Fibroblast of lung (primary cell): ENCODE measurements at regions not wholly inside any gene's neighbourhood (a gene's known extent, or its start where the extent isn't known, plus 50 kb on each side); places are given as distances from the start of the nearest gene placed in this dataset.

Experiments used
- DNase-seq, 2 donors: peaks; one replicate each; pipeline versions ENCODE4 v3.0.0 to v3.0.0-alpha.2; 2010; ENCODE audit warnings: low read depth in 2 of 2
- H2AFZ ChIP-seq: 2 replicates; pipeline ENCODE4 v1.5.1; 2012; ENCODE audit warnings: low read length, control low read depth, inconsistent platforms
- H3K27ac ChIP-seq: 2 replicates; pipeline ENCODE4 v1.5.1; 2011; ENCODE audit warnings: low read length, control low read depth; ENCODE audit not compliant: insufficient read depth
- H3K27me3 ChIP-seq: 2 replicates; pipeline ENCODE4 v1.5.1; 2011; ENCODE audit warnings: mild to moderate bottlenecking, low read length; ENCODE audit not compliant: control insufficient read depth, insufficient read depth
- H3K36me3 ChIP-seq: 2 replicates; pipeline ENCODE4 v1.5.1; 2011; ENCODE audit warnings: low read length; ENCODE audit not compliant: control insufficient read depth, insufficient read depth
- H3K4me1 ChIP-seq: 2 replicates; pipeline ENCODE4 v1.5.1; 2011; ENCODE audit warnings: low read length; ENCODE audit not compliant: control insufficient read depth, insufficient read depth; ENCODE audit errors: extremely low read depth
- H3K4me2 ChIP-seq: 2 replicates; pipeline ENCODE4 v1.5.1; 2011; ENCODE audit warnings: low read length, control low read depth; ENCODE audit not compliant: insufficient read depth; ENCODE audit errors: extremely low read depth
- H3K4me3 ChIP-seq, 4 experiments: fragments of 200-600 bp in 1 of 4; sonication (generic) in 1 of 4; replicated peaks in 1 of 4; 2 replicates each; pipeline ENCODE4 v1.5.1; 2011 to 2016; ENCODE audit warnings: low read length in 4 of 4, low read depth in 3 of 4, mild to moderate bottlenecking in 3 of 4, control low read depth in 2 of 4, inconsistent platforms in 1 of 4, mixed read lengths in 1 of 4; ENCODE audit not compliant: insufficient read depth in 1 of 4; ENCODE audit errors: control extremely low read depth in 1 of 4
- H3K79me2 ChIP-seq: 2 replicates; pipeline ENCODE4 v1.5.1; 2012; ENCODE audit warnings: mild to moderate bottlenecking, low read length, inconsistent platforms; ENCODE audit not compliant: control insufficient read depth, insufficient read depth
- H3K9ac ChIP-seq: 2 replicates; pipeline ENCODE4 v1.5.1; 2011; ENCODE audit warnings: mild to moderate bottlenecking, low read length, control low read depth; ENCODE audit not compliant: insufficient read depth
- H3K9me3 ChIP-seq: 2 replicates; pipeline ENCODE4 v1.5.1; 2012; ENCODE audit warnings: low read depth, low read length; ENCODE audit not compliant: control insufficient read depth, insufficient read depth
- H4K20me1 ChIP-seq: 2 replicates; pipeline ENCODE4 v1.5.1; 2011; ENCODE audit warnings: low read length; ENCODE audit not compliant: control insufficient read depth, insufficient read depth; ENCODE audit errors: extremely low read depth
- EZH2 ChIP-seq: IDR thresholded peaks from 2 replicates; pipeline ENCODE4 v1.5.1; 2012; ENCODE audit warnings: low read length, control low read depth, mild to moderate bottlenecking; ENCODE audit errors: missing control alignments
- TF ChIP-seq, protein P1 (sequence below), 2 donors: IDR thresholded peaks in 1 of 2; conservative IDR thresholded peaks in 1 of 2; 1 replicate in 1 of 2; 2 replicates in 1 of 2; pipeline ENCODE4 v1.5.1; 2011 to 2012; ENCODE audit warnings: low read length in 2 of 2, control low read depth in 1 of 2, inconsistent platforms in 1 of 2, low read depth in 1 of 2, mild to moderate bottlenecking in 1 of 2

DNA sequence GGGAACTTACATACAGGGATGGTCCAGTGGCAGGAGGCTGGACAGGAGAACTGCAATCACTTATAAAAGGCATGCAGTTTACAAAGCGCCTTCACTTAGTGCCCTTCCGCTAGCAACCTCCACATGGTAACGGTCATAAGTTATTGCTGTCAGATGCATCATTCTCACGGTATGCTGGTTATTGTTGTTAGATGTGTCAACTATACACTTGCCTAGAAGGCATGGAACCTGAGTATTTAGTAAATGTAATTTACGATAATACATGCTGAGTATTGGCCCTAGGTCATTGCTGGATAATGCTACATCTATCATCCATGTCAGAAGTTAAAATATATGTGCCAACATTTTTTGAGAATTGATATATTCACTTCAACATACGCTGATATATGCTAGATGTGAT lies 155.1 kb upstream of the MBL2 start:
- no peak overlapping the region for H3K4me3 ChIP-seq
- TF ChIP-seq, protein P1, sequence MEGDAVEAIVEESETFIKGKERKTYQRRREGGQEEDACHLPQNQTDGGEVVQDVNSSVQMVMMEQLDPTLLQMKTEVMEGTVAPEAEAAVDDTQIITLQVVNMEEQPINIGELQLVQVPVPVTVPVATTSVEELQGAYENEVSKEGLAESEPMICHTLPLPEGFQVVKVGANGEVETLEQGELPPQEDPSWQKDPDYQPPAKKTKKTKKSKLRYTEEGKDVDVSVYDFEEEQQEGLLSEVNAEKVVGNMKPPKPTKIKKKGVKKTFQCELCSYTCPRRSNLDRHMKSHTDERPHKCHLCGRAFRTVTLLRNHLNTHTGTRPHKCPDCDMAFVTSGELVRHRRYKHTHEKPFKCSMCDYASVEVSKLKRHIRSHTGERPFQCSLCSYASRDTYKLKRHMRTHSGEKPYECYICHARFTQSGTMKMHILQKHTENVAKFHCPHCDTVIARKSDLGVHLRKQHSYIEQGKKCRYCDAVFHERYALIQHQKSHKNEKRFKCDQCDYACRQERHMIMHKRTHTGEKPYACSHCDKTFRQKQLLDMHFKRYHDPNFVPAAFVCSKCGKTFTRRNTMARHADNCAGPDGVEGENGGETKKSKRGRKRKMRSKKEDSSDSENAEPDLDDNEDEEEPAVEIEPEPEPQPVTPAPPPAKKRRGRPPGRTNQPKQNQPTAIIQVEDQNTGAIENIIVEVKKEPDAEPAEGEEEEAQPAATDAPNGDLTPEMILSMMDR (conservative IDR thresholded peaks at IDR 0.05 in 1 of 2, IDR thresholded peaks at IDR 0.05 in 1 of 2; ENCODE audit: low read depth in 1 of 2, low read length in 2 of 2): no peak
- TF ChIP-seq EZH2: no peak
- H3K4me1 ChIP-seq: no peaks in the 10 kb centered on the region
- no peaks in the 10 kb centered on the region for H4K20me1 ChIP-seq
- H3K36me3 ChIP-seq: no peaks in the 10 kb centered on the region
- no peaks in the 10 kb centered on the region for H3K27me3 ChIP-seq
- no peaks in the 10 kb centered on the region for H3K9me3 ChIP-seq
- H2AFZ ChIP-seq: no peak overlapping the region
- no peaks in the 10 kb centered on the region for H3K79me2 ChIP-seq
- no peak for DNase-seq
- H3K9ac ChIP-seq: no peak overlapping the region
- no peak overlapping the region for H3K4me2 ChIP-seq
- no peak overlapping the region for H3K27ac ChIP-seq

DNA sequence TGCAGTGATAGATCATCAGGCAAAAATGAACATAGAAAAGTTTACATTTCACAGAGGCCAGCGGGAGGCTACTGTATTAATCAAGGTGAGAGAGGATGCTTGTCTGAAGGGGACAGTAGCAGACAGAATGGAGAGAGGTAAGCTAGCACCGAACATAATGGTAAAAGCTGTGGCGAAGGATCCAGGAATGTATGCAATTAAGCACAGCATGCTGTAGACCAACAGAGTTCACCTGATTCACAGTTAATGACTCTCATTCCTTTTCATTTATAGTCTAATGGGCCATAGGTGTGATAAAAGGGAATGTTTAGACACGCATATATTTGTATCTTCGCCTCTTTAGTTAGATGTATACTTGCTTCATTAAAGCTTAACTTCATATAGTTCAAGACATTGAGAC lies 150.9 kb upstream of the MBL2 start:
- TF ChIP-seq EZH2: no peak
- TF ChIP-seq, protein P1 (conservative IDR thresholded peaks at IDR 0.05 in 1 of 2, IDR thresholded peaks at IDR 0.05 in 1 of 2; ENCODE audit: low read depth in 1 of 2, low read length in 2 of 2): no peak

DNA sequence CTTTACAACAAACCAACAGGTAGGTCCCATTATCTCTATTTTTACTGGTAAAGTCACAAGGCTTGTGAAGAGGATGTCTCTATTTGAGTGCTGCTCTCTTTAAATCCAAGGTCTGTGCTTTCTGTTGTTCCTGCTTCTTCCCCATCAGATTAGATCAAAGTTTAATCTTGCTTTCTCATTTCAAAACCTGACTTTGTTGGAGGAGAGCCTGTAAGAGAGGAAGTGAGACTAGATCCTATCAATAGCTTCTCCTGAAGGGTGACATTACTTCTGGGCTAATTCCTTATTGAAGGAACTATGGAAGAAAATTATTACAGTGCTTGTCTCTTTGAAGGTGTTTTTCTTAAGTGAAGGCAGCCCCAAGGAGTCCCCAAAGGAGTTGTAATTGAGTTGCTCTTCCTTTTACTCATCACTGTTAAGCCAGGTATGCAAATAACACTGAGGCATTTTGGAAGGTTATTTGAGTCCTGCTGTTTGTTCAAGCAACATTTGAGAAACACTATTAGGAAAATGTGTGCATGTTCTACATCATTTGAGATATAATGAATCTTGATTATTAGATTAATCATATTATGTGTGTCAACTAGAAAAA lies 146.2 kb upstream of the MBL2 start:
- TF ChIP-seq EZH2: no peak
- Histone ChIP-seq H3K4me3 (no peak overlapping the region), H3K9ac (no peak overlapping the region)

More for the DNA sequence above, 150.9 kb upstream of the MBL2 start:
- no peak overlapping the region for H2AFZ ChIP-seq
- H3K9me3 ChIP-seq: no peaks in the 10 kb centered on the region
- no peak overlapping the region for H3K9ac ChIP-seq
- no peak overlapping the region for H3K27ac ChIP-seq
- no peaks in the 10 kb centered on the region for H3K79me2 ChIP-seq
- no peak overlapping the region for H3K4me3 ChIP-seq
- H3K4me1 ChIP-seq: no peaks in the 10 kb centered on the region
- DNase-seq: no peak
- no peak overlapping the region for H3K4me2 ChIP-seq
- no peaks in the 10 kb centered on the region for H4K20me1 ChIP-seq
- H3K27me3 ChIP-seq: no peaks in the 10 kb centered on the region
- H3K36me3 ChIP-seq: no peaks in the 10 kb centered on the region

More for the DNA sequence above, 146.2 kb upstream of the MBL2 start:
- H3K9me3 ChIP-seq: no peaks in the 10 kb centered on the region
- H3K4me2 ChIP-seq: no peak overlapping the region
- no peaks in the 10 kb centered on the region for H3K4me1 ChIP-seq
- H3K36me3 ChIP-seq: no peaks in the 10 kb centered on the region
- H3K79me2 ChIP-seq: no peaks in the 10 kb centered on the region
- no peaks in the 10 kb centered on the region for H4K20me1 ChIP-seq
- no peaks in the 10 kb centered on the region for H3K27me3 ChIP-seq
- no peak overlapping the region for H3K27ac ChIP-seq
- H2AFZ ChIP-seq: no peak overlapping the region
- DNase-seq: no peak
